Loucy (cell line): ENCODE measurements at regions not wholly inside any gene's neighbourhood (a gene's known extent, or its start where the extent isn't known, plus 50 kb on each side); places are given as distances from the start of the nearest gene placed in this dataset.

Experiments used
- CTCF ChIP-seq: fragments of 200-600 bp; sonication (generic); conservative IDR thresholded peaks from 2 replicates; pipeline ENCODE4 v1.5.1; 2014; ENCODE audit warnings: mild to moderate bottlenecking, antibody characterized with exemption, low read length
- EZH2phosphoT487 ChIP-seq: fragments of 200-600 bp; IDR thresholded peaks from 2 replicates; pipeline ENCODE4 v1.6.1; 2018; ENCODE audit warnings: antibody characterized with exemption, mild to moderate bottlenecking, moderate library complexity, borderline replicate concordance

GRCh38 chr4:170234800-170235199, 145.0 kb upstream of the AADAT start:
- no peak for TF ChIP-seq CTCF
- no peak for TF ChIP-seq EZH2phosphoT487
